ENCODE measurements at regions not wholly inside any gene's neighbourhood (a gene's known extent, or its start where the extent isn't known, plus 50 kb on each side); places are given as distances from the start of the nearest gene placed in this dataset.

DNA sequence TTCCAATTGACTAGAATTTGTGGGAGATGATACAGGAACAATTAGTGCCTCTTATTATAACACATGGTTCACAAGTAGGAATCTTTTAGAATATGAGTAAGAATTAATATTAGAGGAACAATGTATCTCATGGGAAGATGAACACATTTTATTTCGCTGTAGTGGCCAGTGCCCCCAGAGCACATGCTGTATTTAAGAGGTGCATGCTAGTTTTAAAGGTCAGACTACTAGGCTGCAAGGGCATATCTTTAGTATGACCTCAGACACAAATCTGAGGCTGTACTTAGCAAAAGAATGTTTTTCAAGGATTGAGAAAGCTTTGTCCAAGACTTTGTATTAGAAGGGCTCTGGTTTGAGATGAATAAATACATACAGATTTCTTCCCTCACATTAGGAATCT is 586.9 kb downstream of the CCER1 start:
- TF ChIP-seq POLR2AphosphoS5 (IDR thresholded peaks at IDR 0.05; ENCODE audit: borderline replicate concordance, low read depth, low read length) = no peak
- TF ChIP-seq EZH2 (IDR thresholded peaks at IDR 0.05) = no peak
